HG02678 (cell line): ENCODE measurements at regions not wholly inside any gene's neighbourhood (a gene's known extent, or its start where the extent isn't known, plus 50 kb on each side); places are given as distances from the start of the nearest gene placed in this dataset.
"Not testable (repeated sequence)": the region's sequence is repeated elsewhere in the genome, so short reads cannot be mapped to it uniquely, and the experiment has no call there.

ENCODE experiments used
- ATAC-seq: cut with Tn5 transposase; IDR thresholded peaks from one replicate; pipeline ENCODE4 v1.9.1; 2021; ENCODE audit warnings: mild to moderate bottlenecking, moderate library complexity; ENCODE audit not compliant: unreplicated experiment

DNA sequence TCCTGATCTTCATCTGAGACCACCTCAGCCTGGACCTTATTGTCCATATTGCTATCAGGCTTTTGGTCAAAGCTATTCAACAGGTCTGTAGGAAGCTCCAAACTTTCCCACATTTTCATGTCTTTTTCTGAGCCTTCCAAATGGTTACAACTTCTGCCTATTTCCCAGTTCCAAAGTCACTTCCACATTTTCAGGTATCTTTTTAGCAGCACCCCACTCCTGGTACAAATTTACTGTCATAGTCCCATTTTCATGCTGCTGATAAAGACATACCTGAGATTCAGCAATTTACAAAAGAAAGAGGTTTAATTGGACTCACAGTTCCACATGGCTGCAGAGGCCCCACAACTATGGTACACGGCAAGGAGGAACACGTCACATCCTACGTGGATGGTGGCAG lies 815.5 kb downstream of the KCNJ2 start:
- ATAC-seq, result no peak

DNA sequence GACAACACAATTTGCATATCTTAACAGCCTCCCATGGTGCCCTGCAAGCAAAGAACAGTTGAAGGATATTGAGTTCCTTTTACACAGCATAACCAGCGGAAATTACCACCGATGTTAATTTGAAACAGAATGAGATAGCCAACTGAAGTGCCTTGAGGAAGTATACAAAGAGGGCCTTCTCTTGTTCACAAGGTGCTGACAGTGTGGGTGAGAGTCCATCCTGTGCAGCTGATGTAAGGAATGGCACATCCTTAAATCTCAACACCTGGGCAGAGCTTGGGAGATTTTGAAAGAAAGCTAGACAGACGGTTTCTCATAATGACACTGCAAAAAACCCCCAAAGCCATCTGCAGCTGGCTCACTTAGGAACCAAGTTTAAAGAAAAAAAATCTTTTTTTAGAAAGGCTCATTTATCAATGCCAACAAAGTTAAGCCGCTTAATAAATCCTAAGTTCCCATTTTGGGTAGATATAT lies 818.6 kb downstream of the KCNJ2 start:
- ATAC-seq, result peak; percentile 79

GRCh38 chr17:70988622-70989021 lies 819.3 kb downstream of the KCNJ2 start:
- no peak for ATAC-seq

GRCh38 chr17:70989280-70989679 lies 819.9 kb downstream of the KCNJ2 start:
- no peak for ATAC-seq

- ATAC-seq, result no peak
Measured at GRCh38 chr17:70994194-70994593, 824.9 kb downstream of the KCNJ2 start.

DNA sequence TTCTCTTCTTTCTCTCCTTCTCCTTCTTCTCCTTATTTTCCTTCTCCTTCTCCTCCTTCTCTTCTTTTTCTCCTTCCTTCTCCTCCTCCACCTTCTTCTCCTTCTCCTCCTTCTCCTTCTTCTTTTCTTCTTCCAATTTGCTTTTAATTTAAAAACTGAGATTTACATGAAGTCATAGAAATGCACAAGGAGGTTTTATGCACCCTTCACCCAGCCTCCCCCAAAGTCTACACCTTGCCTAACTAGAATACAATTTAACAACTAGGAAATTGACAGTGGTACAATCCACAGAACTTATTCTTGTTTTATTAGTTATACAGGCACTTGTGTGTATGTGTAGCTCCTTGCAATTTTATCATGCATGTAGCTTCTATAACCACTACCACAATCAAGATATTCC lies 826.7 kb downstream of the KCNJ2 start:
- ATAC-seq, result no peak

GRCh38 chr17:71003736-71004135 lies 834.4 kb downstream of the KCNJ2 start:
- ATAC-seq, result no peak

- ATAC-seq, result no peak
Measured at GRCh38 chr17:71004413-71004812, 835.1 kb downstream of the KCNJ2 start.

DNA sequence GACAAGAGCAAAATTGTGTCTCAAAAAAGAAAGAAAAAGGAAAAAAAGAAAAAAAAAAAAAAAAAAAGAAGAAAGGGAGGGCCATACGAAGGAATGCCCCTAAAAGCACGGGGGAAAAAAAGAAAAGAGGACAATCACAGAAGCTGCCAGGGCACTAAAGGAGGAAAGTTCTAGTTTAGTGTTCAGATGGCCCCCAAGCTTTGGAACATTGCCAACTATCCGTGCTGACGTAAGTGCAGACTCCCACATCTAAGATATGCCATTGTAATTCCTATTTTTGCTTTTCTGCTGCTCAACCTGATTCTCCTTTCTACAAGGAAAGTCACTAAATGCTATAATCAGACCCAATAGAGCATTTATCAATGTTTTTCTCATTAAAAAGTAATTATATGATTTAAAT lies 842.1 kb downstream of the KCNJ2 start:
- ATAC-seq, result no peak

- no peak for ATAC-seq
Measured at GRCh38 chr17:71019699-71020098, 850.4 kb downstream of the KCNJ2 start.

GRCh38 chr17:71022758-71023157 lies 853.4 kb downstream of the KCNJ2 start:
- no peak for ATAC-seq

DNA sequence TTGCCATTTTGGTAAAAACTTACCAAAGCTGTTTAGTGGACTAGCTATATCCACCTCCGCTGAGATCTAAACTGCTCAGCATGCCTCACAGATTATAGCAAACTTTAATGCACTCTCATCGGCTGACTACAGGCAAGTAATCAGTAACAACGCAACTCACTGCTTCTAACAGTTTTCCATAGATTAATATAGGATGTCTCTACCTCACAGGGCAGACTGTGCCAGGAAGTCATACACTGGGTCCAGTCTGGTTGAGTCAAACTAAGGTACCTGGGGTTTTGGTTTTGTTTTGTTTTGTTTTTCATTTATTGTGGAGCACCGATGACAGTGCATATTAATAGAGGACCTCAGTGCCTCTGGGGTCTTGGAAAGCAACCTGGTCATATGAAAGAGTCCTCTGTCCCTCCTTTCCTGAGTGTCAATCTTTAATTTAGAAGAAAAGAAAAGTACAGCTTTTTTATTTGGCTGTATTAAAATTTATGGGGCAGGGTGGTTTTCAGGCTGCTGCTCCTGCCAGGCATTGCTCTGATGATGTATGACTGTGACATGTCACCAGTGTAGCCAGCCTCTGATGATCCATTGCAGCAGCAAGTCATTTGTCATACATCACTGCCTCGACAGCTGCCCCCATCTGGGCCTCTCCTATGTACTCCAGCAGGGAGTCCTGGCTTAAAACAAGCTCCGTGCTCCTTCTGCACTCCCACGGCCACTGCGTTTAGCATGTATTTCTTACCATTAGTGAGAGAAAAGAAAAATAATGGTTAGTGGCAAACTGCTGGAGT lies 854.1 kb downstream of the KCNJ2 start:
- no peak for ATAC-seq

DNA sequence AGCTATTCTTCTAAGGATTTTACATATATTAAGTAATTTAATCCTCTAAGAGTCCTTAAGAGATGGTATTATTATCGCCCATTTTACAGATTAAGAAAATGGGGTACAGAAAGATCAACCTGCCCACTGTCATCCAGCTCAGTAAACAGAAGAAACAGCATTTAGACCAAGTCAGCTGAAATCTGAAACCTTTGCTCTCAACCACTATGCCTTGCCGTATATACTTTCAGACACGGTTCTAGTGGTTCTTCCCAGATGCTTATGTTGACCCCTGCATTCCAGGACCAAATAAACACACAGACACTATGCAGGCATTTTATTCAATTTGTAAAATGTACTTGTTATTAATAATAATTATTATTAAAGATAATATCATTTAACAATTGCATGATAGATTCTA lies 854.8 kb downstream of the KCNJ2 start:
- no peak for ATAC-seq

DNA sequence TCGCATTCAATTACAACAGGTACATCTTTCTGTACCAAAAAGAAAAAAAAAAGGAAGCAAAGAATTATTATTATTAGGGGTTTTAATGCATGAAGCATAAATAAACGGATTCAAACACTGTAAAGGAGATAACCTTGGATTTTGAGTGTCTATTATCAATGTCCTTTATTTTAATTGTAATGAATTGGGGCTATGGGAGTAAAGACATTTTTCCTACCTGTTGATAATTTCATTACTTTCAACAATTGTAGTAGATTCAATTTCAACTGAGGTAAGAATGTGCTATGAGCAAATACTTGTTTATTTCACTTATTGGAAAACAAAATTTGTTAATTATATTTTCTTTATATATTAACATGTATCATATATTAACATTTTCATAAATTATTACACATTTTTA lies 855.6 kb downstream of the KCNJ2 start:
- ATAC-seq, result no peak

DNA sequence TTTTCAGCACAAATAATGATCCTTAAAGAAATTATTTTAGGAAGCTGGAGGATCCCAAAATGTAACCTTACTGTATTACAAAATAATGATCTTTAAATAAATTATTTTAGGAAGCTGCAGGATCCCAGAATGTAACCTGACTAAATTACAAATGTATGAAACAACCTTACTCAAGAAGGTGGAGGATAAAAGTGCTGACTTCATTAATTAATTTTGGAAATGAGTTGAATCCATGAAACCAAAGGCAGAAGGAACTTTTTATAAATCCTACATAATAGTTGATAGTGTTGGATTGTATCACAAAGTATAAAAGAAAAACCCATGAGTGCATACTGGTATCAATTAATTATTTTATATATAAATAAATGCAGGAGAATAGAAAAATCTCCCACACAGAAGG lies 859.9 kb downstream of the KCNJ2 start:
- no peak for ATAC-seq

DNA sequence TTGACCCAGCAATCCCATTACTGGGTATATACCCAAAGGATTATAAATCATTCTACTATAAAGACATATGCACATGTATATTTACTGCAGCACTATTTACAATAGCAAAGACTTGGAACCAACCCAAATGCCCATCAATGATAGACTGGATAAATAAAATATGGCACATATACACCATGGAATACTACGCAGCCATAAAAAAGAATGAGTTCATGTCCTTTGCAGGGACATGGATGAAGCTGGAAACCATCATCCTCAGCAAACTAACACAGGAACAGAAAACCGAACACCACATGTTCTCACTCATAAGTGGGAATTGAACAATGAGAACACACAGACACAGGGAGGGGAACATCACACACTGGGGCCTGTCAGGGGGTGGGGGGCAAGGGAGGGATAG lies 862.0 kb downstream of the KCNJ2 start:
- ATAC-seq, result not testable (repeated sequence)

DNA sequence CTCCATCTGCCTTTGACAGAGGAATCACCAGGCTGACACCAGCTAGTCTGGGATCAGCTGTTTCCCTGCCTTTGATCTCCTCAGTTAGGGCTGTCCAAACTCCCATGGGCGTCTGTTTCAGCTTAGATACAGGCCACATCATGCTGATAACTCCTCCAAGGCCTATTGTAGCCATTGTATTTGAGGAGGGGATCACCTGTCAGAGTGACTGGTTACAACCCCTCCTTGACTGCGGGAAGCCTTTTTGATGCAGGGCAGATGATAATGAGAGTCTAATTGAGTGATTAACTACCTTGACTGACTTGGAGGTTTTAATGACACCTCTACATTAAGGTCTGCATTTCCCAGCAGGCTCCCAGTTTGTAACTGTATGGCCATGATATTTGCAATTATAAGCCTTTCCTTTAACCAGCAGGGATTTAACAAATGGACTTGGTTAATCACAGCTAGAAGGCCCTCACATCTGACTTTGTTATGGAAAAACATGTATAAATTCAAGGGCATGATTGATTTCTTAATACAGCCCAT lies 863.5 kb downstream of the KCNJ2 start:
- ATAC-seq, result no peak

GRCh38 chr17:71033336-71033735 lies 864.0 kb downstream of the KCNJ2 start:
- ATAC-seq, result no peak

GRCh38 chr17:71035226-71035625 lies 865.9 kb downstream of the KCNJ2 start:
- no peak for ATAC-seq

GRCh38 chr17:71037386-71037785 lies 868.1 kb downstream of the KCNJ2 start:
- no peak for ATAC-seq

GRCh38 chr17:71039391-71039790 lies 870.1 kb downstream of the KCNJ2 start:
- no peak for ATAC-seq

DNA sequence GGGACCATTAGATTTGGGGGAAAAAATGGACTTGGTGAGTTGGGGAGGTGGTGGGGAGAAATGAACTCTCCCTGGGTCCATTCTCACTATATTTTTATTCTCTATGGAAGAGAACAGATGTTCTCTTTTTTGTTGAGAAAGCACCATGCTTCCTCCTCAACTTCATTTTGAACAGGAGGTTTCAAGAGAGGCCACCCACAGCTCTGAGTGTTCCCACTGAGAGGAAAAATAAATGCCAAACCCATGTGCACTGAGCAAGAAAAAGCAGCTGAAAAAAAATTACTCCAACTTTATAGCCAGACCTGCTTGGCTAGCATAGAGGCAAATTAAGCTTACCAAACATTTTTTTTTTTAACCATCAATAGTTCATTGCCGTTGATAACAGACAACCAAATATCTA lies 883.6 kb downstream of the KCNJ2 start:
- ATAC-seq, result no peak

- ATAC-seq, result no peak
Measured at GRCh38 chr17:71055128-71055527, 885.8 kb downstream of the KCNJ2 start.
